Gastrocnemius medialis (tissue), 4 donors: ENCODE measurements at regions not wholly inside any gene's neighbourhood (a gene's known extent, or its start where the extent isn't known, plus 50 kb on each side); places are given as distances from the start of the nearest gene placed in this dataset.

ENCODE experiments used
- POLR2A ChIP-seq, 2 donors: fragments of 450-650 bp; IDR thresholded peaks; one replicate each; pipeline ENCODE4 v1.6.1; 2017; ENCODE audit warnings: antibody characterized with exemption in 2 of 2, mild to moderate bottlenecking in 2 of 2, moderate library complexity in 2 of 2
- TF ChIP-seq, protein P1 (sequence below), 5 experiments: fragments of 450-650 bp in 3 of 5; fragments of 200-600 bp in 2 of 5; sonication (generic) in 2 of 5; IDR thresholded peaks in 4 of 5; conservative IDR thresholded peaks in 1 of 5; 1 replicate in 4 of 5; 2 replicates in 1 of 5; pipeline ENCODE4 v1.5.1; 2016 to 2019; ENCODE audit warnings: antibody characterized with exemption in 5 of 5, mild to moderate bottlenecking in 3 of 5, moderate library complexity in 3 of 5

DNA sequence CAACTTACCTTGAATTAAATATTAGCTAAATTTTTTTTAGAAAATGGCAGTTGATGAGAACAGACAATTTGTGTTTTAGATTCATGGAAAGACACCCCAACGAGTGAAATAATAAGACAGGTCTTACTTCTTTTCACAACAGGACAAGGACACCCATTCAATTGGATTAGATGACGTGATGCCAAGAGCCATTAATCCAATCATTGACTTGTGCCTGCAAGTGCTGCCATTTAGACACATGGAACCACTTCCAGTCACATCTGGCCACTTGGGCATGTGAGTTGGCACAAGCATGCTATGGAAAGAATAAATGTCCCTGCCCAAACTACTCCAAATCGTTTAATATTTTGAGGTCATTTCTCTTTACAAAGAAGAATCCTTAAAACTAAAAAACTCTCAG, 1308.8 kb downstream of the ROBO2 start:
- TF ChIP-seq POLR2A (IDR thresholded peaks at IDR 0.05) = no peak
- TF ChIP-seq, protein P1, sequence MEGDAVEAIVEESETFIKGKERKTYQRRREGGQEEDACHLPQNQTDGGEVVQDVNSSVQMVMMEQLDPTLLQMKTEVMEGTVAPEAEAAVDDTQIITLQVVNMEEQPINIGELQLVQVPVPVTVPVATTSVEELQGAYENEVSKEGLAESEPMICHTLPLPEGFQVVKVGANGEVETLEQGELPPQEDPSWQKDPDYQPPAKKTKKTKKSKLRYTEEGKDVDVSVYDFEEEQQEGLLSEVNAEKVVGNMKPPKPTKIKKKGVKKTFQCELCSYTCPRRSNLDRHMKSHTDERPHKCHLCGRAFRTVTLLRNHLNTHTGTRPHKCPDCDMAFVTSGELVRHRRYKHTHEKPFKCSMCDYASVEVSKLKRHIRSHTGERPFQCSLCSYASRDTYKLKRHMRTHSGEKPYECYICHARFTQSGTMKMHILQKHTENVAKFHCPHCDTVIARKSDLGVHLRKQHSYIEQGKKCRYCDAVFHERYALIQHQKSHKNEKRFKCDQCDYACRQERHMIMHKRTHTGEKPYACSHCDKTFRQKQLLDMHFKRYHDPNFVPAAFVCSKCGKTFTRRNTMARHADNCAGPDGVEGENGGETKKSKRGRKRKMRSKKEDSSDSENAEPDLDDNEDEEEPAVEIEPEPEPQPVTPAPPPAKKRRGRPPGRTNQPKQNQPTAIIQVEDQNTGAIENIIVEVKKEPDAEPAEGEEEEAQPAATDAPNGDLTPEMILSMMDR (IDR thresholded peaks at IDR 0.05 in 4 of 5, conservative IDR thresholded peaks at IDR 0.05 in 1 of 5) = no peak
